GM19238 (cell line): ENCODE measurements at regions not wholly inside any gene's neighbourhood (a gene's known extent, or its start where the extent isn't known, plus 50 kb on each side); places are given as distances from the start of the nearest gene placed in this dataset.
A peak's percentile ranks its signal among the peaks of the same experiment; 100 is the strongest.
"Not testable (repeated sequence)": the region's sequence is repeated elsewhere in the genome, so short reads cannot be mapped to it uniquely, and the experiment has no call there.

Experiments
- DNase-seq: peaks from one replicate; pipeline ENCODE4 v3.0.0; 2011; ENCODE audit warnings: low spot score; ENCODE audit not compliant: insufficient read length

GRCh38 chr5:91285062-91285461 is 98.1 kb downstream of the ARRDC3 start:
- not testable (repeated sequence) for DNase-seq

- no peak for DNase-seq
These were observed 99.2 kb downstream of the ARRDC3 start for GRCh38 chr5:91283899-91284298.

GRCh38 chr5:91283326-91283725 is 99.8 kb downstream of the ARRDC3 start:
- no peak for DNase-seq

- DNase-seq = no peak
These were observed 100.9 kb downstream of the ARRDC3 start for GRCh38 chr5:91282210-91282609.

- no peak for DNase-seq
These were observed 101.7 kb downstream of the ARRDC3 start for GRCh38 chr5:91281401-91281800.

- DNase-seq = peak; percentile 63
These were observed 102.5 kb downstream of the ARRDC3 start for GRCh38 chr5:91280362-91281269.

GRCh38 chr5:91277840-91278239 is 105.3 kb downstream of the ARRDC3 start:
- DNase-seq = no peak

GRCh38 chr5:91277093-91277626 is 106.0 kb downstream of the ARRDC3 start:
- DNase-seq = no peak

- peak; percentile 31 for DNase-seq
These were observed 110.3 kb downstream of the ARRDC3 start for GRCh38 chr5:91272858-91273257.

- no peak for DNase-seq
These were observed 111.1 kb downstream of the ARRDC3 start for GRCh38 chr5:91271999-91272398.

- no peak for DNase-seq
These were observed 113.9 kb downstream of the ARRDC3 start for GRCh38 chr5:91269198-91269597.

- no peak for DNase-seq
These were observed 116.9 kb downstream of the ARRDC3 start for GRCh38 chr5:91266184-91266705.

GRCh38 chr5:91264311-91265051 is 118.6 kb downstream of the ARRDC3 start:
- DNase-seq = no peak

- DNase-seq = no peak
These were observed 119.2 kb downstream of the ARRDC3 start for GRCh38 chr5:91263898-91264297.

GRCh38 chr5:91257301-91257700 is 125.8 kb downstream of the ARRDC3 start:
- no peak for DNase-seq

GRCh38 chr5:91256142-91256524 is 127.0 kb downstream of the ARRDC3 start:
- DNase-seq = no peak

- DNase-seq = no peak
These were observed 127.5 kb downstream of the ARRDC3 start for GRCh38 chr5:91255396-91256141.

GRCh38 chr5:91252916-91253315 is 130.2 kb downstream of the ARRDC3 start:
- DNase-seq = no peak

- DNase-seq = no peak
These were observed 137.2 kb downstream of the ARRDC3 start for GRCh38 chr5:91245871-91246270.

- DNase-seq = no peak
These were observed 138.1 kb downstream of the ARRDC3 start for GRCh38 chr5:91245074-91245452.

- DNase-seq = no peak
These were observed 138.6 kb downstream of the ARRDC3 start for GRCh38 chr5:91244380-91245073.
